Inflammatory macrophage treated with lipopolysaccharide for 4 hours (primary cell): ENCODE measurements at regions not wholly inside any gene's neighbourhood (a gene's known extent, or its start where the extent isn't known, plus 50 kb on each side); places are given as distances from the start of the nearest gene placed in this dataset.

Experiments used
- DNase-seq: peaks from one replicate; pipeline ENCODE4 v3.0.0-alpha.2; 2020

DNA sequence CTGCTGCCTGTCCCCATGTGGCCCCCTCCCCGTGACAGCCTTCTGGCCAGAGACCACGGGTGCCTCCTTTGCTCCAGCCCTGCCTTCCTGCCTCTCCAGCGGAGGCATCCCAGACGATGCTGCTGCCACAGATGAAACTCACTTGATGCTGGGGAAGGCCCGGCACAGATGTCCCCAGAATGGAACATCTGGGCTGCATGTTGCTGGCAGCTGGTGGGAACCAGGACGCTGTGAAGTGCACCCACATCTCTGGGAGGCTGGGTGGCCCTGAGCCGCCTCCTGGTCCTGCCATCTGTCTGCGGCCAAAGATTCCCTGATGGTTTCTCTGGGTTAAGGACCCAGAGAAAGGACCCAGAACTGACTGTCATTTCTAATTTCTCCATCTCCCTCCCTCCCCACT is 51.9 kb upstream of the PTPRS start:
- DNase-seq = no peak

DNA sequence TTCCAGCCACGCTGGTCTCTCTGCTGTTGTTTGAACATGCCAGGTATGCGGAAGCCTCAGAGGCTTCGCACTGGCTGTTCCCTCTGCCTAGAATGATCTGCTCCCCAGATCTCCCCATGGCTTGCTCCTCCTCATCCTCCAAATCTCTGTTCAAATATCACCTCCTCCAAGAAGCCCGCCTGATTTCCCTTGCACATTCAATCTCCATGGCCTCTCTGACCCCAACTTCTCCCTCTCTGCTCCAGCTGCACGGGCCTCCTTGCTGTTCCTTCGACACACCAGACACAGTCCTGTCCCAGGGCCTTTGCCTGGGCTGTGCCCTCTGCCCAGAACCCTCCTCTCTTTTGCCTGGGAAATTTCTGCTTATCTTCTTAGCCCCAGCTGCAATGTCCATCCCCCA is 52.5 kb upstream of the PTPRS start:
- DNase-seq = no peak

- no peak for DNase-seq
These were observed 54.2 kb upstream of the PTPRS start for GRCh38 chr19:5394551-5395505.

- no peak for DNase-seq
These were observed 54.9 kb upstream of the PTPRS start for GRCh38 chr19:5395556-5395955.

GRCh38 chr19:5396096-5396939 is 55.7 kb upstream of the PTPRS start:
- DNase-seq = no peak

DNA sequence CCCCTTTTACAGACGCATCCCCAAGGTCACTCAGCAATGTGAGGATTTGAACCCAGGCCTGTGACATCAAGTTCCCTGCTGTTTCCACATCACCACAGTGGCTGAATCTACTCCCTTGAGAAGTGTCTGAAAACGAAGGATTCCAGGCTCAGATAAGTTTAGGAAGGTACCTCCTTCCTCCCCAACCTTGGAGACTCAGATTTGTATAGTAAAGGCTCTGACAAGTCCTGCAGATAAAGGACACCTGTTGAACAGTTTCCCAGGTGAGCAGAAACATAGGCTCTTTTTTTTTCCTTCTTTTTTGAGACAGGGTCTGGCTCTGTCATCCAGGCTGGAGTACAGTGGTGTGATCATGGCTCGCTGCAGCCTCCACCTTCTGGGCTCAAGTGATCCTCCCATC is 56.4 kb upstream of the PTPRS start:
- DNase-seq = no peak

DNA sequence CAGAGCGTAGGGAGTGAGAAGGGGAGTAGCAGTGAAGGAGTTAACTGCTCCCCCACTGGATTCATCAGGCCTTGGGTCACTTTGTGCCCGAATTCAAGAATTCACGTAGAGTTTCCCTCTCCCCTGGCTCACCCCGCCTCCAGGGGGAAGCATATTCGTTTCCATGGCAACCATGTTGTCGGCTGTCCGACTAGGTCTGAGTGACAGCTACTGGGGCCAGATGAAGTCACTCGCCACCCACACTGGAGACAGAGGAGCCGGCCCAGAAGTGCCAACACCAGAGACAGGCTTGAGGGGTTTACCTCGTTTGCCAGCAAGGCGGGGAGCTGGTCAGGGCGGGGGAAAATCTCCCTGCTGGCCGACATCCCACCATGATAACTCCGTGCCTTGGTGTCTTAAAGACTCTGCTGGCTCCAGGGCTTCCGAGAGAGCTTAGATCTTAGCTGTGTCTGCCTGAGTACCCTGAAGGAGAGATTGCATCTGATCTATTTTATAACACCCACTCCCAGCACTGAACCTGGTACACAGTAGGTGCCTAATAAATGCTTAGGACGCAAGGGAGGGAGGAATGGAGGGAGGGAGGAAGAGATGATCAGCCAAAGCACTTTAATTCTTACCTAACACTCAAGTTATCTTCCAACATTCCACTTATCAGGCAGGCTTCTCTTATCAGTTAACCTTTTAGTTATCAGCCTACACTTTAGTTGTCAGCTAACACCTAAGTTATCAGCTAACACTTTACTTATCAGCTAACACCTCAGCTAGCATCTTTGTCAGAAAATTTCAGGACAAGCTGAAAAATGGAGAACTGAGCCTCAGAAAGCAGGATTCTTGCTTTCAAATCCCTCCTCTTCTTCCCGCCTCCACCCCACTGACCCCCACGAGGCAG is 57.2 kb upstream of the ZNRF4 start:
- peak; percentile 24 for DNase-seq

- no peak for DNase-seq
These were observed 56.5 kb upstream of the ZNRF4 start for GRCh38 chr19:5398693-5399057.

DNA sequence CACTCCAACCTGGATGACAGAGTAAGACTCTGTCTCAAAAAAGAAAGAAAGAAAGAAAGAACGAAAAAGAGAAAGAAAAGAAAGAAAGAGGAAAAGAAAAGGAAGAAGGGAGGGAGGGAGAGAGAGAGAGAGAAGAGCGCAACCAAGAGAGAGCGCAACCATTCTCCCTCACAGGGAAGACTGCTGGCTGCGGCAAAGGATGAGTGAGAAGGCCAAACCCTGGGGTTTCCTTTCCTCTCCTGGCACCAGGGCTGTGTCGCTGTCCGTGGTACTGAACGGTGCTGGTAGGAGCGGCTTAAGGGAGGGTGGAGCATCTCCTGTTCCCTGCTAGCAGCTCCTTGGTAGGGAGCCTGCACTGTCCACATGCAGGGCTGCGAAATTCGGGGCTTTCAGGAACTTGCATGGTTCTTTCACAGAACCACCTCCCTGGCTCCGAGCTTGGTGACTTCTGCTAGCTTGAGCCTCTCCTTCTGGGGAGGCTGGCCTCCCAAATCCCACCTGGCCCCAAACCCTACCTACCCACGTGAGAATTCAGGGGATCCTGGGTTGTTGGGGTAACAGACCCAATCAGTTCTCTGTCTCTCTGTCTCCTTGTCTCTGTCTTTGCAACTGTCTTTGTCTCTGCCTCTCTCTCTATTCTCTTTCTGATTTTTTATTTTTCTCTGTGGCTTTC is 51.1 kb upstream of the ZNRF4 start:
- peak; percentile 38 for DNase-seq
